Kidney (tissue), 13 donors: ENCODE measurements at regions not wholly inside any gene's neighbourhood (a gene's known extent, or its start where the extent isn't known, plus 50 kb on each side); places are given as distances from the start of the nearest gene placed in this dataset.

Source experiments
- DNase-seq, 5 donors: peaks; one replicate each; pipeline ENCODE4 v3.0.0-alpha.2; 2013 to 2020
- FAIRE-seq: peaks from 2 replicates; lab custom pipeline; 2012; peaks lifted over from hg19 to GRCh38; lab: Jason Lieb, UNC
- H3K27ac ChIP-seq, 2 donors: one replicate each; pipeline ENCODE4 v1.7.0; 2013; ENCODE audit warnings: low read depth in 2 of 2, low read length in 2 of 2, inconsistent platforms in 1 of 2
- H3K27me3 ChIP-seq: one replicate; pipeline ENCODE4 v1.7.1; 2013; ENCODE audit warnings: low read length, inconsistent platforms; ENCODE audit not compliant: control insufficient read depth, insufficient read depth
- H3K36me3 ChIP-seq, 3 donors: one replicate each; pipeline versions ENCODE4 v1.7.0 to v1.7.1; 2013; ENCODE audit warnings: low read length in 3 of 3, control low read depth in 1 of 3, inconsistent platforms in 1 of 3; ENCODE audit not compliant: insufficient read depth in 3 of 3, control insufficient read depth in 2 of 3
- H3K4me1 ChIP-seq, 3 donors: one replicate each; pipeline versions ENCODE4 v1.7.0 to v1.7.1; 2013; ENCODE audit warnings: low read length in 3 of 3, inconsistent platforms in 1 of 3, low read depth in 1 of 3; ENCODE audit not compliant: control insufficient read depth in 2 of 3, insufficient read depth in 2 of 3
- H3K4me3 ChIP-seq, 3 donors: one replicate each; pipeline versions ENCODE4 v1.7.0 to v1.8.1; 2013; ENCODE audit warnings: low read length in 3 of 3, control low read depth in 1 of 3, inconsistent platforms in 1 of 3
- H3K9ac ChIP-seq, 3 donors: one replicate each; pipeline versions ENCODE4 v1.7.0 to v1.7.1; 2013; ENCODE audit warnings: low read length in 3 of 3, control low read depth in 1 of 3, inconsistent platforms in 1 of 3
- H3K9me3 ChIP-seq, 3 donors: one replicate each; pipeline versions ENCODE4 v1.7.0 to v1.7.1; 2013; ENCODE audit warnings: low read length in 3 of 3, control low read depth in 1 of 3, inconsistent platforms in 1 of 3; ENCODE audit not compliant: control insufficient read depth in 2 of 3, insufficient read depth in 1 of 3
- intact Hi-C: fragments of 100-400 bp; cut with DNase I; formaldehyde crosslinking; loops from one replicate; pipeline ENCODE4 v1.11.1; 2022
- TF ChIP-seq, protein P1 (sequence below): IDR thresholded peaks from 3 replicates; pipeline ENCODE4 v1.5.1; 2012; ENCODE audit warnings: mild to moderate bottlenecking, moderate library complexity, borderline replicate concordance; ENCODE audit not compliant: insufficient read depth; ENCODE audit errors: extremely low read depth
- donor health status: control.
- donor health status: control.
- donor health status: control.
- donor health status: control.
- donor health status: control.
- donor health status: DM: yes; HTN: yes; CAD: no.
- donor health status: Normal renal cell carcinoma (clear cell type).

DNA sequence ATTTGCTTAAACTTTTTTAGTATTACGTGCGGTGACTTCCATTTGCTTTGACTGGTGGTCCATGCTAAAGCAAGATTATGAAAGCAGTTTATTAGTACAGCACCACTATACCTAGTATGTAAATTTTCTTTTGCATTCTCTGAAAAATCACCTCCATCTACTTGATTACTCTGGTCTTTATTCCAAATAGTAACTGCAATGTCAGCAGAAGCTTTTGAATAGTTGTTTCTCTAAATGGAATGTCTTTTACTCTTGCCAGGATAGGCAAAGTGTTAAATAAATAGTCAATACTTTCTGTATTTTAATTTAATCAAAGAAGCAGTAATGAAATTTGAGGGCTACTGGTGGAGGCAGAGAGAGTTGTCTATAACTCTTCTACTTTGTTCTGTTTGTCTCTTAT is 167.2 kb upstream of the SLC4A4 start:
- no peak for FAIRE-seq
- Histone ChIP-seq H3K4me3 (no peak overlapping the region), H3K9me3 (no peaks in the 10 kb centered on the region), H3K9ac (no peak overlapping the region), H3K27me3 (no peaks in the 10 kb centered on the region), H3K36me3 (no peaks in the 10 kb centered on the region), H3K27ac (no peak overlapping the region), H3K4me1 (no peaks in the 10 kb centered on the region)
- no peak for DNase-seq
- TF ChIP-seq, protein P1, sequence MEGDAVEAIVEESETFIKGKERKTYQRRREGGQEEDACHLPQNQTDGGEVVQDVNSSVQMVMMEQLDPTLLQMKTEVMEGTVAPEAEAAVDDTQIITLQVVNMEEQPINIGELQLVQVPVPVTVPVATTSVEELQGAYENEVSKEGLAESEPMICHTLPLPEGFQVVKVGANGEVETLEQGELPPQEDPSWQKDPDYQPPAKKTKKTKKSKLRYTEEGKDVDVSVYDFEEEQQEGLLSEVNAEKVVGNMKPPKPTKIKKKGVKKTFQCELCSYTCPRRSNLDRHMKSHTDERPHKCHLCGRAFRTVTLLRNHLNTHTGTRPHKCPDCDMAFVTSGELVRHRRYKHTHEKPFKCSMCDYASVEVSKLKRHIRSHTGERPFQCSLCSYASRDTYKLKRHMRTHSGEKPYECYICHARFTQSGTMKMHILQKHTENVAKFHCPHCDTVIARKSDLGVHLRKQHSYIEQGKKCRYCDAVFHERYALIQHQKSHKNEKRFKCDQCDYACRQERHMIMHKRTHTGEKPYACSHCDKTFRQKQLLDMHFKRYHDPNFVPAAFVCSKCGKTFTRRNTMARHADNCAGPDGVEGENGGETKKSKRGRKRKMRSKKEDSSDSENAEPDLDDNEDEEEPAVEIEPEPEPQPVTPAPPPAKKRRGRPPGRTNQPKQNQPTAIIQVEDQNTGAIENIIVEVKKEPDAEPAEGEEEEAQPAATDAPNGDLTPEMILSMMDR, result no peak
- intact Hi-C loops, result no loop called here

DNA sequence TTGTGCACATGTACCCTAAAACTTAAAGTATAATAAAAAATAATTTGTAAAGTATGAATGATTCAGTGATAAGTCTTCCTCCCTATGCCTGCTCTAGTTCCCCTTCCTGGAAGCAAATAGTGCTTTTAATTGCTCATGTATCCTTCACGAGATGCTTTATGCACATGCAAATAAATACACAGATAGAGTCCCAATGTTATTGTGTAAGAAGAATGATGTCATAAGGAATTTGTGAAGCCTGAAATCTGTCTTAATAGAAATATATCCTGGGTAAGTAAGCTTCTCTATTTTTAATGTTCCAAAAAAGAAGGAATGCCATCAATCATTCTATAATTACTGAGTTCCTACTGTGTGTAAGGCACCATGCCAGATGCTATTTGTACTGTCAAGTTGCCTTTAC is 157.5 kb upstream of the SLC4A4 start:
- Histone ChIP-seq H3K27me3 (no peaks in the 10 kb centered on the region), H3K27ac (no peak overlapping the region), H3K4me1 (peaks cover 0 to 5% (median 0%) of the 10 kb centered on the region in 3 donors), H3K9me3 (no peaks in the 10 kb centered on the region), H3K9ac (no peak overlapping the region), H3K36me3 (no peaks in the 10 kb centered on the region), H3K4me3 (no peak overlapping the region)
- TF ChIP-seq, protein P1, result no peak
- DNase-seq (no peak), FAIRE-seq (no peak)
- intact Hi-C loops, result no loop called here

DNA sequence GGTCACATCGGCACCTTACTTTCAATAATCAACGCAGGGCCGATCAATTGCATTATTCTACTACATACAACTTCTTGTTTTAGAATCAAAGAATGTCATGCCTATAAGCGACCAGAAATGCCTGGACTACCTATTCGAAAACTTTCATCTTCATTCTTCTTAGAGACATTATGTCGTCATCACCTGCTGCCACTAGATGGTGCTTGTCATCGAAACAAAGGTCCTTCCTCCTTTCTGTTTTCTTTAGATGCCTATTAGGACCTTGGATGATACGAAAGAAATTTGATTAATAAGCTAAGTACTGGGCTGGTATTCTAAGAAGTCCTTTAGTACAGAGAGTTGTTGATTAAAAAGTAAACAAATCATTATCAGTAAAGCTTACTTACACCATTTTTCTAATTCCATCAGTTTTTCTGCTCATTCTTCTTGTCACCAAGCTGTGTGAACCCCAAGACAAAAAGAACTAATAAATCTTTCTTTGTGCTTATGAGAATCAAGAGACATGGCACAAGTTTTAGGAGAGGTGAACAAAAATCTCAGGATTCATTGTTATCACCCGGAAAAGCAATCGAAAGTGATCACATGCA is 154.5 kb upstream of the SLC4A4 start:
- Histone ChIP-seq H3K27me3 (no peaks in the 10 kb centered on the region), H3K4me1 (peaks cover 0 to 8% (median 5%) of the 10 kb centered on the region in 3 donors), H3K4me3 (no peak overlapping the region), H3K9me3 (no peaks in the 10 kb centered on the region), H3K36me3 (no peaks in the 10 kb centered on the region), H3K27ac (no peak overlapping the region), H3K9ac (no peak overlapping the region)
- peak in 3 of 5 donors; percentile 36 to 84 (median 82) for DNase-seq
- intact Hi-C loops, result no loop called here
- peak; percentile 92 for FAIRE-seq
- TF ChIP-seq, protein P1, result peak; percentile 61

DNA sequence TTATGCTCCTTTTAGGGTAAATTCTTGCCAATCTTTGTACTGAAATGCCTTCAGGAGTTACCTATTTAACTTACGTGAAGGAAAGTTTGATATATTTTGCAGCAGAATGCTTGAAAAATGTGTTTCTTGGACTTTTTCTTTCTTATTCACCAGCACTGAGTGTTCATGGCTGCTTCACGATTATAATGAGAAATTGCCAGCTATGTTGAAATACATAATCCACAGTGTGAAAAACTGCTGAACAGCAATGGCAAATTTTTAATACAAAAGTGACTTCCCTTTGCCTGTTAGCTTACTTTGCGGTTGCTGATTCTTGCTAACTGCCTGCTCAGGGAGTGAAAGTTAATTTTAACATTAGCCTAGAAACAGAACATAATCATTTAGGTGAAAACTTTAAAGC is 153.8 kb upstream of the SLC4A4 start:
- FAIRE-seq, result no peak
- H3K9ac ChIP-seq, result no peak overlapping the region
- H3K4me3 ChIP-seq, result no peak overlapping the region
- peaks cover 0 to 8% (median 5%) of the 10 kb centered on the region in 3 donors for H3K4me1 ChIP-seq
- H3K27ac ChIP-seq, result no peak overlapping the region
- TF ChIP-seq, protein P1, result no peak
- no peaks in the 10 kb centered on the region for H3K9me3 ChIP-seq
- DNase-seq, result no peak
- H3K36me3 ChIP-seq, result no peaks in the 10 kb centered on the region
- intact Hi-C loops, result no loop called here
- no peaks in the 10 kb centered on the region for H3K27me3 ChIP-seq
